Lower leg skin (tissue), 3 donors: ENCODE measurements at regions not wholly inside any gene's neighbourhood (a gene's known extent, or its start where the extent isn't known, plus 50 kb on each side); places are given as distances from the start of the nearest gene placed in this dataset.

Source experiments
- CTCF ChIP-seq, 3 donors: fragments of 450-650 bp; IDR thresholded peaks; one replicate each; pipeline ENCODE4 v1.5.1; 2016; ENCODE audit warnings: antibody characterized with exemption in 3 of 3, mild to moderate bottlenecking in 3 of 3, moderate library complexity in 2 of 3
- POLR2A ChIP-seq, 2 donors: fragments of 450-650 bp; IDR thresholded peaks; one replicate each; pipeline ENCODE4 v1.6.1; 2016 to 2017; ENCODE audit warnings: antibody characterized with exemption in 2 of 2, mild to moderate bottlenecking in 1 of 2, moderate library complexity in 1 of 2

- TF ChIP-seq CTCF (IDR thresholded peaks at IDR 0.05) (no peak), POLR2A (IDR thresholded peaks at IDR 0.05) (no peak)
Observed at GRCh38 chr4:108488865-108489264, 131.5 kb upstream of the RPL34 start.
